GM23338 (cell line): ENCODE measurements at regions not wholly inside any gene's neighbourhood (a gene's known extent, or its start where the extent isn't known, plus 50 kb on each side); places are given as distances from the start of the nearest gene placed in this dataset.

ENCODE experiments used
- ATAC-seq: fragments of 200-7000 bp; cut with Tn5 transposase; 3 replicates; pipeline ENCODE4 v1.9.1; 2020
- DNase-seq: peaks from one replicate; pipeline ENCODE4 v3.0.0-alpha.2; 2015; ENCODE audit warnings: low spot score
- H2AFZ ChIP-seq: fragments of 200-600 bp; sonication (generic); 2 replicates; pipeline ENCODE4 v1.8.0; 2016; ENCODE audit warnings: antibody characterized with exemption, mild to moderate bottlenecking, moderate library complexity
- H3F3A ChIP-seq: fragments of 200-600 bp; sonication (generic); replicated peaks from 2 replicates; pipeline ENCODE4 v1.8.0; 2017; ENCODE audit warnings: antibody characterized with exemption, mixed run types, low read depth
- H3K27ac ChIP-seq: fragments of 200-600 bp; sonication (generic); 2 replicates; pipeline ENCODE4 v1.6.1; 2016; ENCODE audit warnings: low read depth
- H3K27me3 ChIP-seq: fragments of 200-600 bp; sonication (generic); 2 replicates; pipeline ENCODE4 v1.8.0; 2016; ENCODE audit warnings: mild to moderate bottlenecking, mixed run types, moderate library complexity; ENCODE audit not compliant: insufficient read depth
- H3K36me3 ChIP-seq: fragments of 200-600 bp; sonication (generic); 2 replicates; pipeline ENCODE4 v1.8.0; 2016; ENCODE audit warnings: mild to moderate bottlenecking; ENCODE audit not compliant: insufficient read depth
- H3K4me1 ChIP-seq: fragments of 200-600 bp; sonication (generic); 2 replicates; pipeline ENCODE4 v1.8.0; 2016; ENCODE audit warnings: mild to moderate bottlenecking, moderate library complexity; ENCODE audit not compliant: insufficient read depth
- H3K4me2 ChIP-seq: fragments of 200-600 bp; sonication (generic); 2 replicates; pipeline ENCODE4 v1.7.1; 2017; ENCODE audit warnings: mixed run types
- H3K4me3 ChIP-seq: fragments of 200-600 bp; sonication (generic); 2 replicates; pipeline ENCODE4 v1.6.1; 2016; ENCODE audit warnings: mixed run types
- H3K79me2 ChIP-seq: fragments of 200-600 bp; sonication (generic); replicated peaks from 2 replicates; pipeline ENCODE4 v1.8.0; 2017; ENCODE audit warnings: mild to moderate bottlenecking; ENCODE audit not compliant: insufficient read depth
- H3K9me2 ChIP-seq: fragments of 200-600 bp; sonication (generic); 2 replicates; pipeline ENCODE4 v1.8.0; 2017; ENCODE audit not compliant: insufficient read depth
- H4K20me1 ChIP-seq: fragments of 200-600 bp; sonication (generic); replicated peaks from 2 replicates; pipeline ENCODE4 v1.8.0; 2017; ENCODE audit warnings: mild to moderate bottlenecking; ENCODE audit not compliant: insufficient read depth
- H3K27ac Mint-ChIP-seq: 2 replicates; pipeline ENCODE4 v1.8.0; 2020; ENCODE audit warnings: inconsistent platforms, mild to moderate bottlenecking, moderate library complexity, mixed read lengths
- H3K27me3 Mint-ChIP-seq: 3 replicates; pipeline ENCODE4 v1.8.0; 2022; ENCODE audit warnings: low read depth, mild to moderate bottlenecking, moderate library complexity, mixed read lengths, inconsistent platforms; ENCODE audit not compliant: insufficient read depth, poor library complexity
- H3K36me3 Mint-ChIP-seq: 3 replicates; pipeline ENCODE4 v1.8.0; 2021; ENCODE audit warnings: low read depth, mild to moderate bottlenecking, inconsistent platforms, moderate library complexity, mixed read lengths
- H3K4me1 Mint-ChIP-seq: 3 replicates; pipeline ENCODE4 v1.8.0; 2020; ENCODE audit warnings: mild to moderate bottlenecking, inconsistent platforms, mixed read lengths
- H3K4me3 Mint-ChIP-seq: 3 replicates; pipeline ENCODE4 v1.8.0; 2021; ENCODE audit warnings: moderate library complexity, mild to moderate bottlenecking, inconsistent platforms, mixed read lengths
- H3K9me3 Mint-ChIP-seq: 3 replicates; pipeline ENCODE4 v1.8.0; 2020; ENCODE audit warnings: moderate library complexity, mild to moderate bottlenecking, inconsistent platforms, mixed read lengths
- CREB1 ChIP-seq: fragments of 250-450 bp; sonication (Bioruptor Pico); IDR thresholded peaks from 2 replicates; pipeline ENCODE4 v1.5.0; 2020; ENCODE audit warnings: low read depth, mild to moderate bottlenecking, moderate library complexity
- CTCF ChIP-seq, 2 experiments: fragments of 200-600 bp in 1 of 2; sonication (generic) in 1 of 2; conservative IDR thresholded peaks; 2 replicates each; pipeline versions ENCODE4 v1.5.1 to v1.6.1; 2016 to 2017; ENCODE audit warnings: antibody characterized with exemption in 2 of 2, low read depth in 2 of 2, mild to moderate bottlenecking in 2 of 2, moderate library complexity in 1 of 2
- EZH2phosphoT487 ChIP-seq: fragments of 200-600 bp; sonication (generic); IDR thresholded peaks from one replicate; pipeline ENCODE4 v1.8.1; 2018; ENCODE audit warnings: antibody characterized with exemption; ENCODE audit not compliant: unreplicated experiment
- JUNB ChIP-seq: IDR thresholded peaks from one replicate; pipeline ENCODE4 v1.6.1; 2016; ENCODE audit warnings: antibody characterized with exemption; ENCODE audit not compliant: unreplicated experiment
- NANOG ChIP-seq: IDR thresholded peaks from 2 replicates; pipeline ENCODE4 v1.6.1; 2016; ENCODE audit warnings: antibody characterized with exemption, borderline replicate concordance
- POLR2AphosphoS5 ChIP-seq: IDR thresholded peaks from 2 replicates; pipeline ENCODE4 v1.6.1; 2016; ENCODE audit warnings: antibody characterized with exemption, low read depth
- STAT1 ChIP-seq: IDR thresholded peaks from one replicate; pipeline ENCODE4 v1.6.1; 2016; ENCODE audit warnings: antibody characterized with exemption; ENCODE audit not compliant: unreplicated experiment
- ZNF114 ChIP-seq: fragments of 250-450 bp; sonication (Bioruptor Pico); IDR thresholded peaks from 2 replicates; pipeline ENCODE4 v1.5.0; 2020; ENCODE audit warnings: mild to moderate bottlenecking, moderate library complexity
- ZNF331 ChIP-seq: fragments of 250-450 bp; sonication (Bioruptor Pico); IDR thresholded peaks from 2 replicates; pipeline ENCODE4 v1.5.0; 2020; ENCODE audit warnings: low read depth, mild to moderate bottlenecking, moderate library complexity
- TF ChIP-seq, protein P1 (sequence below): IDR thresholded peaks from 2 replicates; pipeline ENCODE4 v1.6.1; 2016; ENCODE audit warnings: antibody characterized with exemption
- TF ChIP-seq, protein P2 (sequence below): fragments of 250-450 bp; sonication (Bioruptor Pico); IDR thresholded peaks from 2 replicates; pipeline ENCODE4 v1.5.0; 2020; ENCODE audit warnings: mild to moderate bottlenecking, moderate library complexity

- Mint-ChIP-seq H3K36me3 (peaks cover 2% of the 10 kb centered on the region; the same call in 1 of the 3 replicates), H3K4me1 (no peaks in the 10 kb centered on the region; the same call in 1 of the 3 replicates), H3K9me3 (peaks cover 2% of the 10 kb centered on the region; the same call in 2 of the 3 replicates), H3K27ac (no peak overlapping the region; the same call in 1 of the 2 replicates), H3K27me3 (no peaks in the 10 kb centered on the region), H3K4me3 (no peak overlapping the region)
- Histone ChIP-seq H3K27me3 (no peaks in the 10 kb centered on the region), H4K20me1 (no peaks in the 10 kb centered on the region), H3K4me2 (no peak overlapping the region), H3K36me3 (no peaks in the 10 kb centered on the region), H3F3A (no peaks in the 10 kb centered on the region), H2AFZ (no peak overlapping the region), H3K79me2 (no peaks in the 10 kb centered on the region), H3K4me3 (no peak overlapping the region), H3K9me2 (no peaks in the 10 kb centered on the region), H3K27ac (no peak overlapping the region), H3K4me1 (no peaks in the 10 kb centered on the region)
- DNase-seq (no peak), ATAC-seq (no peak)
- TF ChIP-seq EZH2phosphoT487 (no peak), NANOG (no peak), ZNF114 (CRISPR knock-in tag) (no peak), POLR2AphosphoS5 (no peak)
These were observed 443.2 kb upstream of the FOXG1 start for GRCh38 chr14:28323366-28323765.

GRCh38 chr14:28323951-28324741 is 442.4 kb upstream of the FOXG1 start:
- H3K4me1 ChIP-seq, result no peaks in the 10 kb centered on the region
- no peak overlapping the region for H2AFZ ChIP-seq
- H3K27me3 Mint-ChIP-seq, result no peaks in the 10 kb centered on the region
- DNase-seq (no peak), ATAC-seq (no peak)
- H3K27ac Mint-ChIP-seq, result no peak overlapping the region; the same call in 1 of the 2 replicates
- H3K4me3 ChIP-seq, result no peak overlapping the region
- no peak overlapping the region for H3K4me3 Mint-ChIP-seq
- no peak overlapping the region for H3K4me2 ChIP-seq
- H3K36me3 ChIP-seq, result no peaks in the 10 kb centered on the region
- no peaks in the 10 kb centered on the region for H3K36me3 Mint-ChIP-seq
- no peaks in the 10 kb centered on the region for H3K27me3 ChIP-seq
- no peaks in the 10 kb centered on the region for H4K20me1 ChIP-seq
- H3K4me1 Mint-ChIP-seq, result no peaks in the 10 kb centered on the region; the same call in 1 of the 3 replicates
- no peaks in the 10 kb centered on the region for H3F3A ChIP-seq
- no peaks in the 10 kb centered on the region for H3K9me2 ChIP-seq
- H3K9me3 Mint-ChIP-seq, result no peaks in the 10 kb centered on the region
- H3K27ac ChIP-seq, result no peak overlapping the region
- no peaks in the 10 kb centered on the region for H3K79me2 ChIP-seq
- TF ChIP-seq ZNF114 (CRISPR knock-in tag), result no peak
- TF ChIP-seq CTCF (conservative IDR thresholded peaks at IDR 0.05; ENCODE audit: low read depth in 2 of 2), result no peak
- TF ChIP-seq ZNF331 (CRISPR knock-in tag), result no peak
- no peak for TF ChIP-seq EZH2phosphoT487
- no peak for TF ChIP-seq POLR2AphosphoS5
- TF ChIP-seq NANOG, result no peak
- no peak for TF ChIP-seq STAT1
- TF ChIP-seq, protein P1, sequence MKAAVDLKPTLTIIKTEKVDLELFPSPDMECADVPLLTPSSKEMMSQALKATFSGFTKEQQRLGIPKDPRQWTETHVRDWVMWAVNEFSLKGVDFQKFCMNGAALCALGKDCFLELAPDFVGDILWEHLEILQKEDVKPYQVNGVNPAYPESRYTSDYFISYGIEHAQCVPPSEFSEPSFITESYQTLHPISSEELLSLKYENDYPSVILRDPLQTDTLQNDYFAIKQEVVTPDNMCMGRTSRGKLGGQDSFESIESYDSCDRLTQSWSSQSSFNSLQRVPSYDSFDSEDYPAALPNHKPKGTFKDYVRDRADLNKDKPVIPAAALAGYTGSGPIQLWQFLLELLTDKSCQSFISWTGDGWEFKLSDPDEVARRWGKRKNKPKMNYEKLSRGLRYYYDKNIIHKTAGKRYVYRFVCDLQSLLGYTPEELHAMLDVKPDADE, result no peak
- no peak for TF ChIP-seq JUNB
- TF ChIP-seq, protein P2, sequence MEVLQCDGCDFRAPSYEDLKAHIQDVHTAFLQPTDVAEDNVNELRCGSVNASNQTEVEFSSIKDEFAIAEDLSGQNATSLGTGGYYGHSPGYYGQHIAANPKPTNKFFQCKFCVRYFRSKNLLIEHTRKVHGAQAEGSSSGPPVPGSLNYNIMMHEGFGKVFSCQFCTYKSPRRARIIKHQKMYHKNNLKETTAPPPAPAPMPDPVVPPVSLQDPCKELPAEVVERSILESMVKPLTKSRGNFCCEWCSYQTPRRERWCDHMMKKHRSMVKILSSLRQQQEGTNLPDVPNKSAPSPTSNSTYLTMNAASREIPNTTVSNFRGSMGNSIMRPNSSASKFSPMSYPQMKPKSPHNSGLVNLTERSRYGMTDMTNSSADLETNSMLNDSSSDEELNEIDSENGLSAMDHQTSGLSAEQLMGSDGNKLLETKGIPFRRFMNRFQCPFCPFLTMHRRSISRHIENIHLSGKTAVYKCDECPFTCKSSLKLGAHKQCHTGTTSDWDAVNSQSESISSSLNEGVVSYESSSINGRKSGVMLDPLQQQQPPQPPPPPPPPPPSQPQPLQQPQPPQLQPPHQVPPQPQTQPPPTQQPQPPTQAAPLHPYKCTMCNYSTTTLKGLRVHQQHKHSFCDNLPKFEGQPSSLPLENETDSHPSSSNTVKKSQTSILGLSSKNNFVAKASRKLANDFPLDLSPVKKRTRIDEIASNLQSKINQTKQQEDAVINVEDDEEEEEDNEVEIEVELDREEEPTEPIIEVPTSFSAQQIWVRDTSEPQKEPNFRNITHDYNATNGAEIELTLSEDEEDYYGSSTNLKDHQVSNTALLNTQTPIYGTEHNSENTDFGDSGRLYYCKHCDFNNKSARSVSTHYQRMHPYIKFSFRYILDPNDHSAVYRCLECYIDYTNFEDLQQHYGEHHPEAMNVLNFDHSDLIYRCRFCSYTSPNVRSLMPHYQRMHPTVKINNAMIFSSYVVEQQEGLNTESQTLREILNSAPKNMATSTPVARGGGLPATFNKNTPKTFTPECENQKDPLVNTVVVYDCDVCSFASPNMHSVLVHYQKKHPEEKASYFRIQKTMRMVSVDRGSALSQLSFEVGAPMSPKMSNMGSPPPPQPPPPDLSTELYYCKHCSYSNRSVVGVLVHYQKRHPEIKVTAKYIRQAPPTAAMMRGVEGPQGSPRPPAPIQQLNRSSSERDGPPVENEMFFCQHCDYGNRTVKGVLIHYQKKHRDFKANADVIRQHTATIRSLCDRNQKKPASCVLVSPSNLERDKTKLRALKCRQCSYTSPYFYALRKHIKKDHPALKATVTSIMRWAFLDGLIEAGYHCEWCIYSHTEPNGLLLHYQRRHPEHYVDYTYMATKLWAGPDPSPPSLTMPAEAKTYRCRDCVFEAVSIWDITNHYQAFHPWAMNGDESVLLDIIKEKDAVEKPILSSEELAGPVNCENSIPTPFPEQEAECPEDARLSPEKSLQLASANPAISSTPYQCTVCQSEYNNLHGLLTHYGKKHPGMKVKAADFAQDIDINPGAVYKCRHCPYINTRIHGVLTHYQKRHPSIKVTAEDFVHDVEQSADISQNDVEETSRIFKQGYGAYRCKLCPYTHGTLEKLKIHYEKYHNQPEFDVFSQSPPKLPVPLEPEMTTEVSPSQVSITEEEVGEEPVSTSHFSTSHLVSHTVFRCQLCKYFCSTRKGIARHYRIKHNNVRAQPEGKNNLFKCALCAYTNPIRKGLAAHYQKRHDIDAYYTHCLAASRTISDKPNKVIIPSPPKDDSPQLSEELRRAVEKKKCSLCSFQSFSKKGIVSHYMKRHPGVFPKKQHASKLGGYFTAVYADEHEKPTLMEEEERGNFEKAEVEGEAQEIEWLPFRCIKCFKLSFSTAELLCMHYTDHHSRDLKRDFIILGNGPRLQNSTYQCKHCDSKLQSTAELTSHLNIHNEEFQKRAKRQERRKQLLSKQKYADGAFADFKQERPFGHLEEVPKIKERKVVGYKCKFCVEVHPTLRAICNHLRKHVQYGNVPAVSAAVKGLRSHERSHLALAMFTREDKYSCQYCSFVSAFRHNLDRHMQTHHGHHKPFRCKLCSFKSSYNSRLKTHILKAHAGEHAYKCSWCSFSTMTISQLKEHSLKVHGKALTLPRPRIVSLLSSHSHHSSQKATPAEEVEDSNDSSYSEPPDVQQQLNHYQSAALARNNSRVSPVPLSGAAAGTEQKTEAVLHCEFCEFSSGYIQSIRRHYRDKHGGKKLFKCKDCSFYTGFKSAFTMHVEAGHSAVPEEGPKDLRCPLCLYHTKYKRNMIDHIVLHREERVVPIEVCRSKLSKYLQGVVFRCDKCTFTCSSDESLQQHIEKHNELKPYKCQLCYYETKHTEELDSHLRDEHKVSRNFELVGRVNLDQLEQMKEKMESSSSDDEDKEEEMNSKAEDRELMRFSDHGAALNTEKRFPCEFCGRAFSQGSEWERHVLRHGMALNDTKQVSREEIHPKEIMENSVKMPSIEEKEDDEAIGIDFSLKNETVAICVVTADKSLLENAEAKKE (CRISPR knock-in tag), result no peak
- TF ChIP-seq CREB1, result no peak
